ENCODE measurements at regions not wholly inside any gene's neighbourhood (a gene's known extent, or its start where the extent isn't known, plus 50 kb on each side); places are given as distances from the start of the nearest gene placed in this dataset.

DNA sequence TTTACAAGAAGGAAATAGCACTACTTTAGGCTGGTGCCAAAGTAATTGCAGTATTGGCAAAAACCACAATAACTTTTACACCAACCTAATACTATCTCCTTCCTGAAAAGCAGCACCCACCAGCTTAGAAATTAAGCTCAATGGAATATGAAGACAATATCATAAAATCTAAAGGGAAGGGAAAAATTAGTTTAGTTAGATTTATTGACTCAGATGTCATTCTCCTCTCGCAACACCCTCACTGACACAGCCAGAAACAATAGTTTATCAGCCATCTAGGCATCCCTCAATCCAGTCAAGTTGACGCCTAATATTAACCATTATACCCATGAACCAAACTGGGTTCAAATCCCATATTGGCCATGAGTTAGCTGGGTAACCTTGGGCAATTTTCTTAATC is 820.4 kb upstream of the EPHA5 start (continued):
- TF ChIP-seq, protein P1, sequence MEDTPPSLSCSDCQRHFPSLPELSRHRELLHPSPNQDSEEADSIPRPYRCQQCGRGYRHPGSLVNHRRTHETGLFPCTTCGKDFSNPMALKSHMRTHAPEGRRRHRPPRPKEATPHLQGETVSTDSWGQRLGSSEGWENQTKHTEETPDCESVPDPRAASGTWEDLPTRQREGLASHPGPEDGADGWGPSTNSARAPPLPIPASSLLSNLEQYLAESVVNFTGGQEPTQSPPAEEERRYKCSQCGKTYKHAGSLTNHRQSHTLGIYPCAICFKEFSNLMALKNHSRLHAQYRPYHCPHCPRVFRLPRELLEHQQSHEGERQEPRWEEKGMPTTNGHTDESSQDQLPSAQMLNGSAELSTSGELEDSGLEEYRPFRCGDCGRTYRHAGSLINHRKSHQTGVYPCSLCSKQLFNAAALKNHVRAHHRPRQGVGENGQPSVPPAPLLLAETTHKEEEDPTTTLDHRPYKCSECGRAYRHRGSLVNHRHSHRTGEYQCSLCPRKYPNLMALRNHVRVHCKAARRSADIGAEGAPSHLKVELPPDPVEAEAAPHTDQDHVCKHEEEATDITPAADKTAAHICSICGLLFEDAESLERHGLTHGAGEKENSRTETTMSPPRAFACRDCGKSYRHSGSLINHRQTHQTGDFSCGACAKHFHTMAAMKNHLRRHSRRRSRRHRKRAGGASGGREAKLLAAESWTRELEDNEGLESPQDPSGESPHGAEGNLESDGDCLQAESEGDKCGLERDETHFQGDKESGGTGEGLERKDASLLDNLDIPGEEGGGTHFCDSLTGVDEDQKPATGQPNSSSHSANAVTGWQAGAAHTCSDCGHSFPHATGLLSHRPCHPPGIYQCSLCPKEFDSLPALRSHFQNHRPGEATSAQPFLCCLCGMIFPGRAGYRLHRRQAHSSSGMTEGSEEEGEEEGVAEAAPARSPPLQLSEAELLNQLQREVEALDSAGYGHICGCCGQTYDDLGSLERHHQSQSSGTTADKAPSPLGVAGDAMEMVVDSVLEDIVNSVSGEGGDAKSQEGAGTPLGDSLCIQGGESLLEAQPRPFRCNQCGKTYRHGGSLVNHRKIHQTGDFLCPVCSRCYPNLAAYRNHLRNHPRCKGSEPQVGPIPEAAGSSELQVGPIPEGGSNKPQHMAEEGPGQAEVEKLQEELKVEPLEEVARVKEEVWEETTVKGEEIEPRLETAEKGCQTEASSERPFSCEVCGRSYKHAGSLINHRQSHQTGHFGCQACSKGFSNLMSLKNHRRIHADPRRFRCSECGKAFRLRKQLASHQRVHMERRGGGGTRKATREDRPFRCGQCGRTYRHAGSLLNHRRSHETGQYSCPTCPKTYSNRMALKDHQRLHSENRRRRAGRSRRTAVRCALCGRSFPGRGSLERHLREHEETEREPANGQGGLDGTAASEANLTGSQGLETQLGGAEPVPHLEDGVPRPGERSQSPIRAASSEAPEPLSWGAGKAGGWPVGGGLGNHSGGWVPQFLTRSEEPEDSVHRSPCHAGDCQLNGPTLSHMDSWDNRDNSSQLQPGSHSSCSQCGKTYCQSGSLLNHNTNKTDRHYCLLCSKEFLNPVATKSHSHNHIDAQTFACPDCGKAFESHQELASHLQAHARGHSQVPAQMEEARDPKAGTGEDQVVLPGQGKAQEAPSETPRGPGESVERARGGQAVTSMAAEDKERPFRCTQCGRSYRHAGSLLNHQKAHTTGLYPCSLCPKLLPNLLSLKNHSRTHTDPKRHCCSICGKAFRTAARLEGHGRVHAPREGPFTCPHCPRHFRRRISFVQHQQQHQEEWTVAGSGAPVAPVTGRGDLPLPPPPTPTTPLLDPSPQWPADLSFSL (CRISPR knock-in tag; IDR thresholded peaks at IDR 0.05), result no peak
- TF ChIP-seq HDAC6 (IDR thresholded peaks at IDR 0.05; ENCODE audit: low read depth, low read length), result no peak
- TF ChIP-seq ZNF614 (CRISPR knock-in tag; IDR thresholded peaks at IDR 0.05; ENCODE audit: borderline replicate concordance), result no peak
- TF ChIP-seq ZKSCAN1 (IDR thresholded peaks at IDR 0.05; ENCODE audit: low read length), result no peak
- TF ChIP-seq RAD51 (IDR thresholded peaks at IDR 0.05; ENCODE audit: borderline replicate concordance), result no peak
- TF ChIP-seq ATAD3A (CRISPR knock-in tag; IDR thresholded peaks at IDR 0.05), result no peak
- no peak for TF ChIP-seq PHB2 (IDR thresholded peaks at IDR 0.05; ENCODE audit: partially characterized antibody)
- no peak for TF ChIP-seq ZKSCAN8 (CRISPR knock-in tag; IDR thresholded peaks at IDR 0.05; ENCODE audit: borderline replicate concordance)
- TF ChIP-seq JUN (CRISPR knock-in tag; IDR thresholded peaks at IDR 0.05), result no peak
- no peak for TF ChIP-seq ZNF354B (CRISPR knock-in tag; IDR thresholded peaks at IDR 0.05)

All from HepG2 (cell line).